DND-41 (cell line): ENCODE measurements at regions not wholly inside any gene's neighbourhood (a gene's known extent, or its start where the extent isn't known, plus 50 kb on each side); places are given as distances from the start of the nearest gene placed in this dataset.

ENCODE experiments used
- EZH2 ChIP-seq: IDR thresholded peaks from 3 replicates; pipeline ENCODE4 v1.6.1; 2012; ENCODE audit warnings: borderline replicate concordance, low read depth, mild to moderate bottlenecking, moderate library complexity, low read length, inconsistent platforms; ENCODE audit not compliant: severe bottlenecking
- TF ChIP-seq, protein P1 (sequence below): IDR thresholded peaks from 2 replicates; pipeline ENCODE4 v1.5.1; 2012; ENCODE audit warnings: borderline replicate concordance, low read length, moderate library complexity, mild to moderate bottlenecking; ENCODE audit not compliant: poor library complexity, severe bottlenecking; ENCODE audit errors: extremely low read depth

DNA sequence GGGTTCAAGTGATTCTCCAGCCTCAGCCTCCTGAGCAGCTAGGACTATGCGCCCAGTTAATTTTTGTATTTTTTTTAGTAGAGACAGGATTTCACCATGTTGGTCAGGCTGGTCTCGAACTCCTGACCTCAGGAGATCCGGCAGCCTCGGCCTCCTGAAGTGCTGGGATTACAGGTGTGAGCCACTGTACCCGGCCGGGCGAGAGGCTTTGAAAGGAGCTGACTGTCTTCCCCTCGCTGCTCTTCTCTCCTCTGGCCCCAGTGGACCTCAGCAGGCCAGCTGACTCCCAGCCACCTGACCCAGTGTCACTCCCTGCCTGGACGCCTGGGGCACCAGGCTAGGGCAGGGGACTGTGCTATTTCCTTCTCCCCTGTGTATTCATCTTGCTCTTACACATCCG lies 89.5 kb upstream of the ANKRD55 start:
- TF ChIP-seq, protein P1, sequence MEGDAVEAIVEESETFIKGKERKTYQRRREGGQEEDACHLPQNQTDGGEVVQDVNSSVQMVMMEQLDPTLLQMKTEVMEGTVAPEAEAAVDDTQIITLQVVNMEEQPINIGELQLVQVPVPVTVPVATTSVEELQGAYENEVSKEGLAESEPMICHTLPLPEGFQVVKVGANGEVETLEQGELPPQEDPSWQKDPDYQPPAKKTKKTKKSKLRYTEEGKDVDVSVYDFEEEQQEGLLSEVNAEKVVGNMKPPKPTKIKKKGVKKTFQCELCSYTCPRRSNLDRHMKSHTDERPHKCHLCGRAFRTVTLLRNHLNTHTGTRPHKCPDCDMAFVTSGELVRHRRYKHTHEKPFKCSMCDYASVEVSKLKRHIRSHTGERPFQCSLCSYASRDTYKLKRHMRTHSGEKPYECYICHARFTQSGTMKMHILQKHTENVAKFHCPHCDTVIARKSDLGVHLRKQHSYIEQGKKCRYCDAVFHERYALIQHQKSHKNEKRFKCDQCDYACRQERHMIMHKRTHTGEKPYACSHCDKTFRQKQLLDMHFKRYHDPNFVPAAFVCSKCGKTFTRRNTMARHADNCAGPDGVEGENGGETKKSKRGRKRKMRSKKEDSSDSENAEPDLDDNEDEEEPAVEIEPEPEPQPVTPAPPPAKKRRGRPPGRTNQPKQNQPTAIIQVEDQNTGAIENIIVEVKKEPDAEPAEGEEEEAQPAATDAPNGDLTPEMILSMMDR: no peak
- TF ChIP-seq EZH2: no peak
